ENCODE measurements at regions not wholly inside any gene's neighbourhood (a gene's known extent, or its start where the extent isn't known, plus 50 kb on each side); places are given as distances from the start of the nearest gene placed in this dataset.
A peak's percentile ranks its signal among the peaks of the same experiment; 100 is the strongest.

DNA sequence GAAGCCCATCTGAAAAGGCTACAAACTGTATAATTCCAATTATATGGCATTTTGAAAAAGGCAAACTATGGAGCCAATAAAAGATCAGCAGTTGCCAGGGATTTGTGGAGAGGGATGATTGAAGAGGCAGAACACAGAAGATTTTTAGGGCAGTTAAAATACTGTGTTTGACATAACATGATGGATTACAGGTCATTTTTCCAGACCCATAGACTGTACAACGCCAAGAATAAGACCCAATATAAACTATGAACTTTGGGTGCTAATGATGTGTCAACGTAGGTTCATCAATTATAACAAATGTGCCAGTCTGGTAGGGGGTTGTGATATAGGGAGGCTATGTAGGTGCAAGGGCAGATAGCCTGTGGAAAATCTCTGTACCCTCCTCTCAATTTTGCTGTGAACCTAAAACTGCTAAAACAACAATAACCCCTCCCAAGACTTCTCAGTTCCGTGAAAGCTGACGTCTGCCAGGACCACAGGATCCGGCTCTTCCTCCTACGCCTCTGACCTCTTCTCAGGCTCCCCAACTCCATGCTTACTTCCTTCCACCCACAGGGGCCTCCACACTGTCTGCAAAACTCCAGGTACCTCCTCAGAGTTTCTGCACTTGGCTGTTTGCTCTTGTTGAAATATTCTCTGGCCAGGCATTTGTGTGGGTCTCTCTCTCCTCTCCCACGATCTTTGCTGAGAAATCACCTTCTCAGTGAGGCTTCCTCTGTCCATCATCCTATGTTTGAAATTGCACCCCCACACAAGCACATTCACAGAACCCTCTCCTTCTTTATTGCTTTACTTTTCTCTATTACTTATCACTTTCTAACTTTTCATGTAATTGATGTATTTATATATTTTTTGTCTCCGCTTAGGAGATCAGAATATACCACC is 131.4 kb downstream of the BBS10 start:
- DNase-seq, result peak; percentile 10

- DNase-seq, result no peak
These were observed 123.6 kb upstream of the NAP1L1 start for GRCh38 chr12:76208129-76208528.

DNA sequence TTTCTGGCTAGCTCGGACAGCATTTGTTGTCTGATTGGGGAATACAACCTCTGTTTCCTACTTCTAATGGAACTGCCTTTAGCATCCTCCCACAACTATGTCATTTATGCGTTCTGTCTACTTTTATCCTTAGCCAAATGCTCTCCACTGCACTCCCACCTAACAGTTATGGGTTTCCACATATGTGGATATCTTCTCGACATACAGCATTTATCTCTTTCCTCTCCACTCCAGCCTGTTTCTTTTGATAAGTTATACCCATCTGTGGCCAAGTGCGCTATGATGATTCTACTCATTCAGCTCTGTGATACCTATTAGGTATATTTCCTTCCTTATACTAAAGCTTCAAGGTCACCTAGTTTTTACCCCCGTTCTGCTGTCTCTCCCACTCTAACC is 122.2 kb upstream of the NAP1L1 start:
- DNase-seq, result no peak

GRCh38 chr12:76206039-76206676 is 121.7 kb upstream of the NAP1L1 start:
- DNase-seq, result no peak

DNA sequence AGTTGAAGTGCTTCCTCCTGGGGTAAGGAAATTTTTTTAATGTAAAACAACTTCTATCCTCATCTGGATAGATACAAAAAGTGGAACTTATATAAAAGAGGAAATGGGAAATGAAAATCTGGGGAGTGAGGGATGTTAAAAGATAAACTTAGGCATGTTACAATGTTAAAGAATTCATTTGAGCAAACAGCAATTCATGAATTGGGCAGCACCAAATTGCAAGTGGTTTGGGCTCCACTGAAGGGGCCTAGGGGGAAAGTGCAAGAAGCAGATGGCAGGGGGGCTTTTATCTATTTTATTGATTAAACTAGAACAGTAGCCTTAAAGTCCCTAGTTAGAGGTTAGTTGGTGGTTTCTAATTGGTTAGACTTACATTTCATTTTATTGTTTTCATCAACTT is 118.1 kb upstream of the NAP1L1 start:
- no peak for DNase-seq

GRCh38 chr12:76201758-76202157 is 117.3 kb upstream of the NAP1L1 start:
- DNase-seq, result no peak

DNA sequence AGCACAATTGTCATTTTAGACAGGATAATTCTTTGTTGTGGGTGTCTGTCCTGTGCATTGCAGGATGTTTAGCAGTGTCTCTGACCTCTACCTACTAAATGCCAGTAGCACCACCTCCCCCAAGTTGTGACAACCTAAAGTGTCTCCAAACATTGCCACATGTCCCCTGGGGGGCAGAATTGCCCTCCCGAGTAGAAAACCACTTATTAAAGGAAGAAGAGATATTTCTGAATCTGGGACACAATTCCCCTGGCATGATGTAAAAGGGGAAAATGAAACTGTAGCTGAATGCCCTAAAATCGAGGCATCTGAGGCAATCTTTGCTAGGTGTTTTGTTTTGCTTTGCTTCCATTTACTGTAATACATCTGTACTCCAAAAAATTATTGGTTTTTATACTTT is 116.8 kb upstream of the NAP1L1 start:
- DNase-seq, result no peak

DNA sequence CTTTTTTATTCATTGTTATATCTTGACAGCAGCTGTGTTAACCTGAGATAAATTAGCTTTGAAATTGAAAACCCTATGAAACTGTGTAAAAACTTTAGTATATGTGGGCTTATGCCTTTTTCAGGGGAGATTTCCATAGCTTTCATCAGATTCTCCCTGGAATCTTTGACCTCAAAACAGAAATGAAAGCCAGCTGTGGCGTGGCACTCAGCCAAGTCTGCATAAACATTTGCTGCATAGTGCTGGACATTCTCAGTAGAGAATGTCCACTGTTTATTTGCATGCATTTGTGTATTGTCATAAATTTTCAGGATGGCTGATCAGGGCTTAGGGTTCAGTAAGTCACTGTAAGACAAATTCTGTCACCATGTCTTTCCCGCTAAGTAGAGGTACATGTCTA is 115.3 kb upstream of the NAP1L1 start:
- DNase-seq, result peak; percentile 25

DNA sequence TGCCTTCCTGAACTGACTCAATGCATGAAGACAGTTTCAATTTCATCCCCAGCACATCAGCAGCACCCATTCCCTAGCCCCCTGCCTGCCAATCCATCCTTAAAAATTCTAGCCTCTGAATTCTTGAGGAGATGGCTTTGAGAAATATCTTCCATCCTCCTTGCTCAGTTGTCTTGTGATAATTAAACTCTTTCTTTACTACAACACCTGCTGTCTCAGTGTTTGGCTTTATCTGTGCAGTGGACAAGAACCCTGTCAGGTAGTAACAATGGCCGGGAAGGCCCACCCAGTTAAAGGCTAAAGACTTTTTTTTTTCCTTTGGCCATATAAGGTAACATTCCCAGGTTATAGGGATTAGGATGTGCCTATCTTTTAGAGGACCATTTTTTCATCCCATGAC is 114.4 kb upstream of the NAP1L1 start:
- DNase-seq, result no peak

GRCh38 chr12:76197283-76197682 is 112.8 kb upstream of the NAP1L1 start:
- DNase-seq, result no peak

GRCh38 chr12:76195920-76196319 is 111.4 kb upstream of the NAP1L1 start:
- DNase-seq, result no peak

DNA sequence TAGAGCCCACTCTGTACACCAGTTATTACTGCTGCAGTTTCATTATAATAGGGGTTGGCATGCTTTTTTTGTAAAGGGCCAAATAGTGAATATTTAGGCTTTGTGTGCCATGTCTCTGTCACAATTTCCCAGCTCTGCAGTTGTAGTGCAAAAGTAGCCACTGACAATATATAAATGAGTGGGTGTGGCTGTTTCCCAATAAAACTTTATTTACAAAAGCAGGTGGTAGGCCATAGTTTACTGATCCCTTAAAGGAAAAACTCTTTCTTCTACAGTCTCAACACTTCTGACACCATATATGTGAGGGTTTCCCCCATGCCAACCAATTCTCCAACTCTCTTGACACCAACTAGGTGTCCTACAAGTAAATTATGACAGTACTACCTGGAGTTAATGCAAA is 110.2 kb upstream of the NAP1L1 start:
- DNase-seq, result no peak

GRCh38 chr12:76193961-76194360 is 109.5 kb upstream of the NAP1L1 start:
- no peak for DNase-seq

- DNase-seq, result no peak
These were observed 107.9 kb upstream of the NAP1L1 start for GRCh38 chr12:76192416-76192815.

DNA sequence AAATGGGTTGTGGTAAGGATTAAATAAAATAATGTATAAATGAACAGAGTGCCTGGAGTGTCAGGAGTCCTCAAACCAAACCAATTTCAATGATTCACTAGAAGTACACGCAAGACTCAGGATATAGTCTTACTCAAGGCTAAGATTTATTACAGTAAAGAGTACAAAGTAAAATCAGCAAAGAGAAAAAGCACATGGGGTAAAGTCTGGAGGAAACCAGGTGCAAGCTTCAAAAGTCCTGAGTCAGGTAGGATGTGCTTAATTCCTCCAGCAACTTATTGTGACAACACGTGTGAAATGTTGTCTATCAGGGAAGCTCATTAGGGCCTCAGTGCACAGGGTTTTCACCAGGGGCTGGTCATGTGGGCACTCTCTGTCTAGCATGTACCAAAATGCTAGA is 105.8 kb upstream of the NAP1L1 start:
- no peak for DNase-seq

- DNase-seq, result no peak
These were observed 105.4 kb upstream of the NAP1L1 start for GRCh38 chr12:76189851-76190250.

GRCh38 chr12:76187177-76187576 is 102.7 kb upstream of the NAP1L1 start:
- DNase-seq, result no peak

DNA sequence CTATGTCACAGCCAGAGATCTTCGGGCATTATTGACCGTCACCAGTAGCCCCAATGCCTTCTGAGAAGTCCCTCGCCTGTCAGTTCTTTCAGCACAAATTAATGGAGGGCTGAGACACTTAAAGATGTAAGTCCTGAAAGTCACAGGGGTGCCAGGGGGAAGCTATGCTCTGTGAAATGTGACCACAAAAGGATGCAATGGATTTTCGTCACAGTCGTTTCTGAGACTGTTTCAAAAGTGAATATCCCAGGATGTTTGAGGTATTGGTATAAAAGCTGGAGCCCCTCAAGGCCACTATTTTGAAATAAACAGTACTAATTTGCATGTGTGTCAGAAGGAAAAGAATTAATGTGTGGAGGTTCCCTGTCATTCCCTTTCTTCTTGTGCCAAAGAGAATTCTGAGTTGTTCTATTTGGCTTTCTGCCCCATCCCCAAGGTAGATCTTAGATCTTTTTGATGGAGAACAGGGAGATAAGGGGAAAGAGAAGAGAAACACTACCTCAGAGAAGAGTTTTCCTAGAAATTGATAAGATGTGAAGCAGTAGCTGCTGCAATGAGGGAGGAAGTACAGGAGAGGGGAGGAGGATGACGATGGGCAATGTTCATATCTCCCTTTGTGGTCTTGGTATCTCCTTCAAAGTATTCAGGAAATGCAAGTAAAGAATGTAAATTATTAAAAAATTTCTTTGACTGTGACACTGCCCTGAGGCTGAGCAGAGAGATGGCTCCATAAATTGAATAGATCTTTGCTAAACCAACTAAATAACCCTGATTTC is 101.8 kb upstream of the NAP1L1 start:
- DNase-seq, result peak; percentile 19

DNA sequence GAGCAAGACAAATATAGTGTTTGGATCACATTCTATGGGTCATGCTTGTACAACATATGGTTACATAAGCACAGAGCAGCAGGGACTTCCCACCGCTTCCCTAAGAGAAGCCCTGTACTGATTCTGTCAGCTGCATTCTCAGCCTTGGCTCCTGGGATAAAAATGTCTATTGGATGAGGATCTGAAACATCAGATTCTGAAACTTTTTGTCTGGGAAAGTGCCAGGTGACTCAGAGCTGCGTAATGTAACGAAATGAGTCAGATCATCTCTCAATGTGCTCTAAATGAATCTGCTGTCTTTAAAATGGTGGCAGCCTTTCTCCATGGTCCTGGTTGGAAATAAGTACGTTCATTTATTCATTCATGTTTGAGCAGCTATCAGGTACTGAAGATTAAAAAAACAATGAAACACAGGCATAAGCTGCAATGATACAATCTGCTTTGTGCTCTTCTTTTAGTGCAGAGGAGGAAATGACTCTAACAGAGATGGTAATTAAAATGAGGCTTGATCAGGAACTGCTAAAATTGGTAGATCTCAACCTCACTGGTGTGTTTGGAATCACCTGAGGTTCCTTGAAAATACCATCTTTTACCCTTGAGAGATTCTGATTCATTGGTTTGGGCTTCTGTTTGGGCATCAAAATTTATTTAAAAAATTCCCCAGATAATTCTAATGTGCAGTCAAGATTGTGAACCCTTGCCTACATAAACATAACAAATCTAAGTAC is 99.1 kb upstream of the NAP1L1 start:
- DNase-seq, result peak; percentile 97

- no peak for DNase-seq
These were observed 96.2 kb upstream of the NAP1L1 start for GRCh38 chr12:76180401-76181277.

GRCh38 chr12:76178452-76178851 is 94.0 kb upstream of the NAP1L1 start:
- no peak for DNase-seq

GRCh38 chr12:76177821-76178220 is 93.3 kb upstream of the NAP1L1 start:
- no peak for DNase-seq

Data from suppressor macrophage treated with lipopolysaccharide for 4 hours (primary cell).